ENCODE measurements at regions not wholly inside any gene's neighbourhood (a gene's known extent, or its start where the extent isn't known, plus 50 kb on each side); places are given as distances from the start of the nearest gene placed in this dataset.

- Histone ChIP-seq H3K27ac (replicated peaks) (no peak overlapping the region), H3K27me3 (ENCODE audit: low read depth) (no peaks in the 10 kb centered on the region), H3K9me3 (replicated peaks) (no peaks in the 10 kb centered on the region), H3K4me1 (peaks cover 11% of the 10 kb centered on the region), H3K36me3 (no peaks in the 10 kb centered on the region), H3K4me3 (no peak overlapping the region)
- intact Hi-C loops (cut with micrococcal nuclease): no loop called here
- TF ChIP-seq, protein P1, sequence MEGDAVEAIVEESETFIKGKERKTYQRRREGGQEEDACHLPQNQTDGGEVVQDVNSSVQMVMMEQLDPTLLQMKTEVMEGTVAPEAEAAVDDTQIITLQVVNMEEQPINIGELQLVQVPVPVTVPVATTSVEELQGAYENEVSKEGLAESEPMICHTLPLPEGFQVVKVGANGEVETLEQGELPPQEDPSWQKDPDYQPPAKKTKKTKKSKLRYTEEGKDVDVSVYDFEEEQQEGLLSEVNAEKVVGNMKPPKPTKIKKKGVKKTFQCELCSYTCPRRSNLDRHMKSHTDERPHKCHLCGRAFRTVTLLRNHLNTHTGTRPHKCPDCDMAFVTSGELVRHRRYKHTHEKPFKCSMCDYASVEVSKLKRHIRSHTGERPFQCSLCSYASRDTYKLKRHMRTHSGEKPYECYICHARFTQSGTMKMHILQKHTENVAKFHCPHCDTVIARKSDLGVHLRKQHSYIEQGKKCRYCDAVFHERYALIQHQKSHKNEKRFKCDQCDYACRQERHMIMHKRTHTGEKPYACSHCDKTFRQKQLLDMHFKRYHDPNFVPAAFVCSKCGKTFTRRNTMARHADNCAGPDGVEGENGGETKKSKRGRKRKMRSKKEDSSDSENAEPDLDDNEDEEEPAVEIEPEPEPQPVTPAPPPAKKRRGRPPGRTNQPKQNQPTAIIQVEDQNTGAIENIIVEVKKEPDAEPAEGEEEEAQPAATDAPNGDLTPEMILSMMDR (IDR thresholded peaks at IDR 0.05; ENCODE audit: borderline replicate concordance): no peak
- DNase-seq: no peak
Observed at GRCh38 chr10:32114508-32114907, 58.3 kb upstream of the KIF5B start.

- no peaks in the 10 kb centered on the region for H3K36me3 ChIP-seq
- H3K9me3 ChIP-seq (replicated peaks): no peaks in the 10 kb centered on the region
- DNase-seq: no peak
- H3K4me3 ChIP-seq: no peak overlapping the region
- no peaks in the 10 kb centered on the region for H3K27me3 ChIP-seq (ENCODE audit: low read depth)
- no peak overlapping the region for H3K27ac ChIP-seq (replicated peaks)
- H3K4me1 ChIP-seq: peaks cover 11% of the 10 kb centered on the region
- TF ChIP-seq, protein P1 (IDR thresholded peaks at IDR 0.05; ENCODE audit: borderline replicate concordance): no peak
- intact Hi-C loops (cut with micrococcal nuclease): no loop called here
Observed at GRCh38 chr10:32112055-32112454, 55.8 kb upstream of the KIF5B start.

DNA sequence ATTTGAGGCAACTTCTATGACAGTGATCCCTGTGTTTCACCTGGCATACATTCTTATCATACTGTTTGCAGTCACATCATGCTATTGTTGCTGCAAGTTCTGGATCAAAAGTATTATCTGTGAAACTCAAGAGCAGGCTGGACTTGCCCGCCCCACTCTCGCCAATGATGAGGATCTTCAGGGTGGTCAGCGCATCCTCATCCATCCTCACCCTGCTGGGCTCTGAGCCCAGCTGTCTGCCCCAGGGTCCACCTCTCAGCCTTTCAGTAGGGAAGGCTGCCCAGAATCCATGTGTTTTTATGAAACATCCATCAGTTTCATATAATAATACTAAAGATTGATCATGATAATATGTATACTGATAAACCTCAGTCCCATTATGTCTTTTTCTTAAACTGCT lies 55.4 kb upstream of the KIF5B start:
- Histone ChIP-seq H3K36me3 (no peaks in the 10 kb centered on the region), H3K4me1 (peaks cover 11% of the 10 kb centered on the region), H3K4me3 (no peak overlapping the region), H3K9me3 (replicated peaks) (no peaks in the 10 kb centered on the region), H3K27me3 (ENCODE audit: low read depth) (no peaks in the 10 kb centered on the region), H3K27ac (replicated peaks) (no peak overlapping the region)
- no peak for DNase-seq
- TF ChIP-seq, protein P1 (IDR thresholded peaks at IDR 0.05; ENCODE audit: borderline replicate concordance): no peak
- intact Hi-C loops (cut with micrococcal nuclease): no loop called here

GRCh38 chr10:32110790-32111189 lies 54.6 kb upstream of the KIF5B start:
- Histone ChIP-seq H3K4me3 (no peak overlapping the region), H3K4me1 (peaks cover 11% of the 10 kb centered on the region), H3K36me3 (no peaks in the 10 kb centered on the region), H3K27me3 (ENCODE audit: low read depth) (no peaks in the 10 kb centered on the region), H3K9me3 (replicated peaks) (no peaks in the 10 kb centered on the region), H3K27ac (replicated peaks) (no peak overlapping the region)
- TF ChIP-seq, protein P1 (IDR thresholded peaks at IDR 0.05; ENCODE audit: borderline replicate concordance): no peak
- DNase-seq: no peak
- intact Hi-C loops (cut with micrococcal nuclease): no loop called here

DNA sequence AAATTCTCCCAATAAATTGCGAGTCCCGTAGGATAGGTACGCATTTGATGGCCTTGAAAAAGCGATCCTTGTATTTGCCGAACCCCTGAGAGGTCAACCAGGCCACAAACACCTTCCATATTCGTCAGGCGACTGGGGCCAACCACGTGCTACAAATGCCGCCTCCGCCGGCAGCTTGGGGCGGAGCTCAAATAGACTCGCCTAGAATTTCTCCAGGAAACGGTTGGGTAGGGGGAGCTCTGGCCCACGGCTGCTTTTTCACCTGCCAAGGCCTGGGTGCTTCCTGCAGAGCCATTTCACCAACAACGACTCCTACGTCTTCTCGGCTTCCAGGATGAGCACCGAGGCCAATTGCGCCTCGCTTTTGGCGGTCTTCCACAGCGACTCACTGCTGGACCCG lies 53.4 kb upstream of the KIF5B start:
- Histone ChIP-seq H3K4me1 (peaks cover 13% of the 10 kb centered on the region), H3K9me3 (replicated peaks) (no peaks in the 10 kb centered on the region), H3K27me3 (ENCODE audit: low read depth) (no peaks in the 10 kb centered on the region), H3K4me3 (no peak overlapping the region), H3K36me3 (no peaks in the 10 kb centered on the region), H3K27ac (replicated peaks) (no peak overlapping the region)
- intact Hi-C loops (cut with micrococcal nuclease): no loop called here
- DNase-seq: no peak
- TF ChIP-seq, protein P1 (IDR thresholded peaks at IDR 0.05; ENCODE audit: borderline replicate concordance): no peak

Data from left ventricle myocardium inferior (tissue), 1 donor.